Neural progenitor cell (in vitro differentiated cells): ENCODE measurements at regions not wholly inside any gene's neighbourhood (a gene's known extent, or its start where the extent isn't known, plus 50 kb on each side); places are given as distances from the start of the nearest gene placed in this dataset.

Experiments used
- DNase-seq: peaks from one replicate; pipeline ENCODE4 v3.0.0-alpha.2; 2016; ENCODE audit warnings: low spot score
- H2AFZ ChIP-seq: fragments of 200-600 bp; sonication (generic); replicated peaks from 2 replicates; pipeline ENCODE4 v1.6.1; 2016; ENCODE audit warnings: antibody characterized with exemption
- H3F3A ChIP-seq: fragments of 200-600 bp; sonication (generic); 2 replicates; pipeline ENCODE4 v1.6.1; 2016; ENCODE audit warnings: antibody characterized with exemption, low read depth
- H3K27ac ChIP-seq: fragments of 200-600 bp; sonication (generic); 2 replicates; pipeline ENCODE4 v1.5.1; 2016; ENCODE audit warnings: mild to moderate bottlenecking
- H3K27me3 ChIP-seq: fragments of 200-600 bp; sonication (generic); 2 replicates; pipeline ENCODE4 v1.6.1; 2016; ENCODE audit warnings: mild to moderate bottlenecking, moderate library complexity
- H3K36me3 ChIP-seq: fragments of 200-600 bp; sonication (generic); 2 replicates; pipeline ENCODE4 v1.5.1; 2016
- H3K4me1 ChIP-seq: fragments of 200-600 bp; sonication (generic); 2 replicates; pipeline ENCODE4 v1.6.1; 2016; ENCODE audit warnings: mixed run types
- H3K4me2 ChIP-seq: fragments of 200-600 bp; sonication (generic); 2 replicates; pipeline ENCODE4 v1.6.1; 2016
- H3K4me3 ChIP-seq: fragments of 200-600 bp; sonication (generic); 2 replicates; pipeline ENCODE4 v1.5.1; 2016
- H3K79me2 ChIP-seq: fragments of 200-600 bp; sonication (generic); 2 replicates; pipeline ENCODE4 v1.6.1; 2016; ENCODE audit warnings: low read depth
- H3K9ac ChIP-seq: fragments of 200-600 bp; sonication (generic); 2 replicates; pipeline ENCODE4 v1.6.1; 2016
- H3K9me3 ChIP-seq: fragments of 200-600 bp; sonication (generic); 2 replicates; pipeline ENCODE4 v1.5.1; 2016; ENCODE audit warnings: low read depth
- H4K20me1 ChIP-seq: fragments of 200-600 bp; sonication (generic); 2 replicates; pipeline ENCODE4 v1.6.1; 2016; ENCODE audit warnings: low read depth
- H3K27ac Mint-ChIP-seq: 3 replicates; pipeline ENCODE4 v1.8.0; 2021; ENCODE audit warnings: mixed read lengths
- H3K27me3 Mint-ChIP-seq: 2 replicates; pipeline ENCODE4 v1.8.0; 2022; ENCODE audit warnings: low read depth, mild to moderate bottlenecking, inconsistent platforms, moderate library complexity, mixed read lengths; ENCODE audit not compliant: insufficient read depth
- H3K36me3 Mint-ChIP-seq: 3 replicates; pipeline ENCODE4 v1.8.0; 2021; ENCODE audit warnings: mixed read lengths
- H3K4me1 Mint-ChIP-seq: 3 replicates; pipeline ENCODE4 v1.8.0; 2021; ENCODE audit warnings: mixed read lengths
- H3K4me3 Mint-ChIP-seq: 3 replicates; pipeline ENCODE4 v1.8.0; 2021; ENCODE audit warnings: mild to moderate bottlenecking, moderate library complexity, mixed read lengths
- H3K9me3 Mint-ChIP-seq: 3 replicates; pipeline ENCODE4 v1.8.0; 2020; ENCODE audit warnings: mixed read lengths
- EZH2 ChIP-seq: fragments of 200-600 bp; sonication (generic); IDR thresholded peaks from 2 replicates; pipeline ENCODE4 v1.6.1; 2017; ENCODE audit warnings: antibody characterized with exemption, mild to moderate bottlenecking, moderate library complexity
- EZH2phosphoT487 ChIP-seq: fragments of 200-600 bp; sonication (generic); IDR thresholded peaks from 2 replicates; pipeline ENCODE4 v1.6.1; 2017; ENCODE audit warnings: antibody characterized with exemption
- TF ChIP-seq, protein P1 (sequence below): fragments of 200-600 bp; sonication (generic); IDR thresholded peaks from 2 replicates; pipeline ENCODE4 v1.5.1; 2017; ENCODE audit warnings: antibody characterized with exemption, mild to moderate bottlenecking

DNA sequence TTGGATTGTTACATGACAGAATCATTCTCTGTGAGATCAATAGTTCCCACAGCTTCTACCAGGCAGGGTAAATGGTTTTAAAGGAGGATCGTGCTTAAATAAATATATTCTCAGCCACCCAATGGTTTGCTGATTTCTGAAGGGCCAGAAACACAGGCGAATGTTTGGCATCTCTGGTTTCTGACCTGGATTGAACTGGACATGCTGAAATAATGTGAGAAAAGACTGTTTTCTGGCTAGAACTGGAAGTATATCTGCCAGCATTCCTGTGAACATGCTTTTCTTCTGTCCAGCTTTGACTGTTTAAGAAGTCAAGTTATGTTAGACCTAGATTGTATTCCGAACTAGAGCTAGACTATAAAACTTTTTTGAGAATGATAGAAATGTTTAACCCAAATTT, 77.1 kb upstream of the COL3A1 start:
- TF ChIP-seq, protein P1, sequence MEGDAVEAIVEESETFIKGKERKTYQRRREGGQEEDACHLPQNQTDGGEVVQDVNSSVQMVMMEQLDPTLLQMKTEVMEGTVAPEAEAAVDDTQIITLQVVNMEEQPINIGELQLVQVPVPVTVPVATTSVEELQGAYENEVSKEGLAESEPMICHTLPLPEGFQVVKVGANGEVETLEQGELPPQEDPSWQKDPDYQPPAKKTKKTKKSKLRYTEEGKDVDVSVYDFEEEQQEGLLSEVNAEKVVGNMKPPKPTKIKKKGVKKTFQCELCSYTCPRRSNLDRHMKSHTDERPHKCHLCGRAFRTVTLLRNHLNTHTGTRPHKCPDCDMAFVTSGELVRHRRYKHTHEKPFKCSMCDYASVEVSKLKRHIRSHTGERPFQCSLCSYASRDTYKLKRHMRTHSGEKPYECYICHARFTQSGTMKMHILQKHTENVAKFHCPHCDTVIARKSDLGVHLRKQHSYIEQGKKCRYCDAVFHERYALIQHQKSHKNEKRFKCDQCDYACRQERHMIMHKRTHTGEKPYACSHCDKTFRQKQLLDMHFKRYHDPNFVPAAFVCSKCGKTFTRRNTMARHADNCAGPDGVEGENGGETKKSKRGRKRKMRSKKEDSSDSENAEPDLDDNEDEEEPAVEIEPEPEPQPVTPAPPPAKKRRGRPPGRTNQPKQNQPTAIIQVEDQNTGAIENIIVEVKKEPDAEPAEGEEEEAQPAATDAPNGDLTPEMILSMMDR, result no peak
- TF ChIP-seq EZH2 (no peak), EZH2phosphoT487 (no peak)
- H3K27ac Mint-ChIP-seq, result no peak overlapping the region
- H3F3A ChIP-seq, result no peaks in the 10 kb centered on the region
- no peaks in the 10 kb centered on the region for H3K27me3 Mint-ChIP-seq
- H4K20me1 ChIP-seq, result no peaks in the 10 kb centered on the region
- H3K79me2 ChIP-seq, result no peaks in the 10 kb centered on the region
- no peak overlapping the region for H3K4me2 ChIP-seq
- H3K9me3 Mint-ChIP-seq, result no peaks in the 10 kb centered on the region
- no peaks in the 10 kb centered on the region for H3K36me3 ChIP-seq
- DNase-seq, result no peak
- H3K9me3 ChIP-seq, result no peaks in the 10 kb centered on the region
- no peak overlapping the region for H3K4me3 Mint-ChIP-seq
- H3K4me1 ChIP-seq, result no peaks in the 10 kb centered on the region
- H2AFZ ChIP-seq, result no peak overlapping the region
- H3K27ac ChIP-seq, result no peak overlapping the region
- no peak overlapping the region for H3K4me3 ChIP-seq
- H3K9ac ChIP-seq, result no peak overlapping the region
- no peaks in the 10 kb centered on the region for H3K27me3 ChIP-seq
- H3K36me3 Mint-ChIP-seq, result no peaks in the 10 kb centered on the region
- H3K4me1 Mint-ChIP-seq, result no peaks in the 10 kb centered on the region

DNA sequence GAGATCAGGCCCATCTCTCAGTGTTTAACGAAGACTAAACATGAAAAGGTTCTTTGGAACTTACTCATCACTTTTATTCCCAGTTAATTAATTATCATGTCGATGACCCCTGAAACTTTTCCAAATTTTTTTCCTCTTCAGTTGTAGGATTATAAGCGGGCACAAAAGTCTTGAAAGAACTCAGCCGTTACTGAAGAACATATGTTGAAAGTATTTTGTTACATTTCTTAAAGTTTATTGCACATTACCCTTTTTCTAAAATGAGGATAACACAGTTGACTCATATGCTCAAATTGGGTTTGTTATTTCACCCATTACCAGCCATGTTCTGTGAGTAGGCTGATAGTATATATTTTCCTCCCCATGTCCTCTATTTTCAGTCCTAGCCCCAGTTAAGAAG, 75.9 kb upstream of the COL3A1 start:
- no peak overlapping the region for H3K27ac ChIP-seq
- Mint-ChIP-seq H3K9me3 (no peaks in the 10 kb centered on the region), H3K36me3 (no peaks in the 10 kb centered on the region), H3K4me3 (no peak overlapping the region), H3K4me1 (no peaks in the 10 kb centered on the region), H3K27me3 (no peaks in the 10 kb centered on the region), H3K27ac (no peak overlapping the region)
- DNase-seq, result no peak
- H3K4me1 ChIP-seq, result no peaks in the 10 kb centered on the region
- no peaks in the 10 kb centered on the region for H3K27me3 ChIP-seq
- no peaks in the 10 kb centered on the region for H3F3A ChIP-seq
- H4K20me1 ChIP-seq, result no peaks in the 10 kb centered on the region
- H3K36me3 ChIP-seq, result no peaks in the 10 kb centered on the region
- H3K9ac ChIP-seq, result no peak overlapping the region
- no peak overlapping the region for H2AFZ ChIP-seq
- TF ChIP-seq, protein P1, result no peak
- TF ChIP-seq EZH2phosphoT487 (no peak), EZH2 (no peak)
- no peaks in the 10 kb centered on the region for H3K79me2 ChIP-seq
- H3K9me3 ChIP-seq, result no peaks in the 10 kb centered on the region
- no peak overlapping the region for H3K4me2 ChIP-seq
- no peak overlapping the region for H3K4me3 ChIP-seq

DNA sequence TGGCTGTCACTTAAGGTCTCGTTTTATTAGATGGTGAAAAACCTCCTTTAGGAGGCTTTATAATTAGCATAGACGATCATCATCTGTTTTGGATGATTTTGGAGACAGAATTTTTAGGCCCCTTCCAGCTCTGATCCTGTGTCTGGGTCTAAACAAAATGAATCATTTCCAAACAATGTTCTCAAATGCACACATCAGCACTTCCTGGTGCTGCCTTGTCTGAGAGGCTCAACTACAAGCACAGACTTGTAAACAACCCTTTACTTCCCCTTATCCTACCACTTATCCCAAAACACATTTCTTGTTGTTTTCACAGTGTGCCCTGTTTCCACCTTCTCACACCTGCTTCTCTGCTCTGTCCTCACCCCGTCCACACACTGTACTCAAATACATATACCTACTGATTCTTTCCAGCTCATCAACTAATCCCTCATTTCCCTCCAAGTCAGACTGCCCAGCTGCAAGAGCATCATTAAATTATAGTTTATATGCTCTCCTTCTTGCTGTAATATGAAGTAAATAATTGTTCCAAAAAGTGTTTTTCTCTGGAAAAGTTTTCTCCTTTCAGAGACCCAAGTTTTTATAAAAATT, 71.2 kb upstream of the COL3A1 start:
- H3F3A ChIP-seq, result no peaks in the 10 kb centered on the region
- no peaks in the 10 kb centered on the region for H3K36me3 ChIP-seq
- H3K4me2 ChIP-seq, result no peak overlapping the region
- no peaks in the 10 kb centered on the region for H3K9me3 Mint-ChIP-seq
- no peaks in the 10 kb centered on the region for H3K27me3 Mint-ChIP-seq
- no peak overlapping the region for H3K27ac Mint-ChIP-seq
- H3K4me3 Mint-ChIP-seq, result no peak overlapping the region
- H4K20me1 ChIP-seq, result no peaks in the 10 kb centered on the region
- H3K27me3 ChIP-seq, result no peaks in the 10 kb centered on the region
- H3K4me1 ChIP-seq, result no peaks in the 10 kb centered on the region
- H3K9ac ChIP-seq, result no peak overlapping the region
- H3K4me3 ChIP-seq, result no peak overlapping the region
- no peak for DNase-seq
- no peaks in the 10 kb centered on the region for H3K4me1 Mint-ChIP-seq
- no peak overlapping the region for H2AFZ ChIP-seq
- H3K36me3 Mint-ChIP-seq, result no peaks in the 10 kb centered on the region
- no peak for TF ChIP-seq EZH2phosphoT487
- no peak for TF ChIP-seq EZH2
- TF ChIP-seq, protein P1, result no peak
- no peaks in the 10 kb centered on the region for H3K9me3 ChIP-seq
- H3K79me2 ChIP-seq, result no peaks in the 10 kb centered on the region
- H3K27ac ChIP-seq, result no peak overlapping the region
